Smooth muscle cell (in vitro differentiated cells): ENCODE measurements at regions not wholly inside any gene's neighbourhood (a gene's known extent, or its start where the extent isn't known, plus 50 kb on each side); places are given as distances from the start of the nearest gene placed in this dataset.
A peak's percentile ranks its signal among the peaks of the same experiment; 100 is the strongest.

ENCODE experiments used
- DNase-seq: peaks from one replicate; lab custom pipeline; 2025; ENCODE audit not compliant: unreplicated experiment; lab: John Stamatoyannopoulos, UW
- H2AFZ ChIP-seq: fragments of 200-600 bp; sonication (generic); 2 replicates; pipeline ENCODE4 v1.6.0; 2016; ENCODE audit warnings: antibody characterized with exemption, low read depth, mild to moderate bottlenecking
- H3F3A ChIP-seq: fragments of 200-600 bp; sonication (generic); 2 replicates; pipeline ENCODE4 v1.6.0; 2017; ENCODE audit warnings: antibody characterized with exemption, low read depth
- H3K27ac ChIP-seq: fragments of 200-600 bp; sonication (generic); 2 replicates; pipeline ENCODE4 v1.5.1; 2016; ENCODE audit warnings: low read depth, mild to moderate bottlenecking
- H3K27me3 ChIP-seq: fragments of 200-600 bp; sonication (generic); 2 replicates; pipeline ENCODE4 v1.6.1; 2016; ENCODE audit warnings: low read depth, mild to moderate bottlenecking
- H3K36me3 ChIP-seq: fragments of 200-600 bp; sonication (generic); 2 replicates; pipeline ENCODE4 v1.5.1; 2016; ENCODE audit warnings: low read depth
- H3K4me1 ChIP-seq: fragments of 200-600 bp; sonication (generic); 2 replicates; pipeline ENCODE4 v1.5.1; 2016; ENCODE audit warnings: low read depth
- H3K4me2 ChIP-seq: fragments of 200-600 bp; sonication (generic); 2 replicates; pipeline ENCODE4 v1.6.0; 2016; ENCODE audit warnings: mild to moderate bottlenecking
- H3K4me3 ChIP-seq: fragments of 200-600 bp; sonication (generic); 2 replicates; pipeline ENCODE4 v1.5.1; 2016; ENCODE audit warnings: mild to moderate bottlenecking
- H3K79me2 ChIP-seq: fragments of 200-600 bp; sonication (generic); 2 replicates; pipeline ENCODE4 v1.6.0; 2016; ENCODE audit warnings: low read depth, mild to moderate bottlenecking
- H3K9ac ChIP-seq: fragments of 200-600 bp; sonication (generic); 2 replicates; pipeline ENCODE4 v1.6.0; 2016; ENCODE audit warnings: low read depth
- H3K9me3 ChIP-seq: fragments of 200-600 bp; sonication (generic); replicated peaks from 2 replicates; pipeline ENCODE4 v1.5.1; 2016; ENCODE audit warnings: low read depth
- H4K20me1 ChIP-seq: fragments of 200-600 bp; sonication (generic); 2 replicates; pipeline ENCODE4 v1.6.0; 2016; ENCODE audit warnings: low read depth
- WGBS: methylation state at CpG from one replicate; pipeline ENCODE4 v1.1.7; 2016; ENCODE audit warnings: low lambda C conversion rate; 5-methylcytosine and 5-hydroxymethylcytosine counted together
- TF ChIP-seq, protein P1 (sequence below): fragments of 200-600 bp; sonication (generic); IDR thresholded peaks from 2 replicates; pipeline ENCODE4 v1.5.1; 2017; ENCODE audit warnings: borderline replicate concordance, mild to moderate bottlenecking, antibody characterized with exemption; ENCODE audit not compliant: insufficient read depth, poor library complexity, severe bottlenecking

DNA sequence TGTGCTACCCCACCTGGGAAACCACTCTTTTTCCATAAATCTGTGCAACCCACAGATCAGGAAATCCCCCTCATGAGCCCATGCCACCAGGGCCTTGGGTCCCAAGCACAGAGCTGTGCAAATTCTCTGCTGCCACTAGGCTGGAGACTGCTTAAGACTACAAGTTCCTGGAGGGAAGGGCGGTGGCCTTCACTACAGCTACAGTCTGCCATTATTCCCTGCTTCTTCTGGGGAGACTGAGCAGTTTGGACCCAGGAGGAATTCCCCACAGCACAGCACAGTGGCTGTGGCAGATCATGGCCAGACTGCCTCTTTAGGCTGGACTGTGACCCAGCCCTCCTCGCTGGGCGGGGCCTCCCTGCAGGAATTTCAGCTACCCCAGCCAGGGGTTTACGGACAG, 89.7 kb upstream of the GRB10 start:
- H3K36me3 ChIP-seq = no peaks in the 10 kb centered on the region

DNA sequence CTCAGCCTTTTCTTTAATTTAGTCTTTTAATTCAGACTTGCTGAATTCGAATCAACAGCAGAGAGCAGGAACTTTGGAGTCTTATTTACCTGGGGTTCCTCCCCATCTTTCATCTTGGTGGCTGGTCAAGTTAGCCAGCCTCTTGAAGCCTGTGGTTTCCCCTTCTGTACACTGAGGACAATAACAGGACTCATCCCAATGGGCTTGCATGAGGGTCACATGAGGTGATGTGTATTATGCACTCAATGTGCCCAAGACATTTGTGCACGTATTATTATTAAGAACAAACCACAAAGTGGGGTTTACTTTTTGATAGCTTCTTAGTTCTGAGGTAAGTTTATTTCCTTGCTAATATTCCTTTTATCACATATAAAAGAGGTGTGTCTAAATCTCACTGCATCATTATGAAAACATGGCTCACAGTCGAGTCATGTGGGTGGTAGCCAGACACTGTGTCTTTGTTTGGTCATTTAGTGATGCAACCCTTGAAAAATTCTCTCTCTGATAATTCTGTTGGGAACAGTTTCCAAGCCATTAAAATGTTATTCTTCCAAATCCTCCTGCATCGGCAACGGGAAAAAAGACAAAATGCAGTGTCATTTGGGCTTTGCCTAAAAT, 86.5 kb upstream of the GRB10 start:
- Histone ChIP-seq H4K20me1 (no peaks in the 10 kb centered on the region), H3F3A (no peaks in the 10 kb centered on the region), H3K4me1 (peaks cover 12% of the 10 kb centered on the region), H3K9me3 (no peaks in the 10 kb centered on the region), H3K36me3 (no peaks in the 10 kb centered on the region), H2AFZ (no peak overlapping the region), H3K9ac (peak overlapping the region; percentile 40), H3K4me3 (no peak overlapping the region), H3K4me2 (peak overlapping the region; percentile 71), H3K27ac (peak overlapping the region; percentile 76), H3K79me2 (no peaks in the 10 kb centered on the region), H3K27me3 (no peaks in the 10 kb centered on the region)
- 35% methylated on average over 5 of the region's 5 CpGs for WGBS
- TF ChIP-seq, protein P1, sequence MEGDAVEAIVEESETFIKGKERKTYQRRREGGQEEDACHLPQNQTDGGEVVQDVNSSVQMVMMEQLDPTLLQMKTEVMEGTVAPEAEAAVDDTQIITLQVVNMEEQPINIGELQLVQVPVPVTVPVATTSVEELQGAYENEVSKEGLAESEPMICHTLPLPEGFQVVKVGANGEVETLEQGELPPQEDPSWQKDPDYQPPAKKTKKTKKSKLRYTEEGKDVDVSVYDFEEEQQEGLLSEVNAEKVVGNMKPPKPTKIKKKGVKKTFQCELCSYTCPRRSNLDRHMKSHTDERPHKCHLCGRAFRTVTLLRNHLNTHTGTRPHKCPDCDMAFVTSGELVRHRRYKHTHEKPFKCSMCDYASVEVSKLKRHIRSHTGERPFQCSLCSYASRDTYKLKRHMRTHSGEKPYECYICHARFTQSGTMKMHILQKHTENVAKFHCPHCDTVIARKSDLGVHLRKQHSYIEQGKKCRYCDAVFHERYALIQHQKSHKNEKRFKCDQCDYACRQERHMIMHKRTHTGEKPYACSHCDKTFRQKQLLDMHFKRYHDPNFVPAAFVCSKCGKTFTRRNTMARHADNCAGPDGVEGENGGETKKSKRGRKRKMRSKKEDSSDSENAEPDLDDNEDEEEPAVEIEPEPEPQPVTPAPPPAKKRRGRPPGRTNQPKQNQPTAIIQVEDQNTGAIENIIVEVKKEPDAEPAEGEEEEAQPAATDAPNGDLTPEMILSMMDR = no peak
- no peak for DNase-seq

More for the DNA sequence above, 89.7 kb upstream of the GRB10 start:
- Histone ChIP-seq H4K20me1 (no peaks in the 10 kb centered on the region), H3F3A (no peaks in the 10 kb centered on the region), H3K4me3 (no peak overlapping the region), H3K9me3 (no peaks in the 10 kb centered on the region), H3K27ac (no peak overlapping the region), H3K4me1 (peaks cover 7% of the 10 kb centered on the region), H3K9ac (no peak overlapping the region), H2AFZ (no peak overlapping the region), H3K4me2 (no peak overlapping the region), H3K27me3 (no peaks in the 10 kb centered on the region), H3K79me2 (no peaks in the 10 kb centered on the region)
- TF ChIP-seq, protein P1 = no peak
- 93% methylated on average over 4 of the region's 4 CpGs for WGBS
- no peak for DNase-seq

DNA sequence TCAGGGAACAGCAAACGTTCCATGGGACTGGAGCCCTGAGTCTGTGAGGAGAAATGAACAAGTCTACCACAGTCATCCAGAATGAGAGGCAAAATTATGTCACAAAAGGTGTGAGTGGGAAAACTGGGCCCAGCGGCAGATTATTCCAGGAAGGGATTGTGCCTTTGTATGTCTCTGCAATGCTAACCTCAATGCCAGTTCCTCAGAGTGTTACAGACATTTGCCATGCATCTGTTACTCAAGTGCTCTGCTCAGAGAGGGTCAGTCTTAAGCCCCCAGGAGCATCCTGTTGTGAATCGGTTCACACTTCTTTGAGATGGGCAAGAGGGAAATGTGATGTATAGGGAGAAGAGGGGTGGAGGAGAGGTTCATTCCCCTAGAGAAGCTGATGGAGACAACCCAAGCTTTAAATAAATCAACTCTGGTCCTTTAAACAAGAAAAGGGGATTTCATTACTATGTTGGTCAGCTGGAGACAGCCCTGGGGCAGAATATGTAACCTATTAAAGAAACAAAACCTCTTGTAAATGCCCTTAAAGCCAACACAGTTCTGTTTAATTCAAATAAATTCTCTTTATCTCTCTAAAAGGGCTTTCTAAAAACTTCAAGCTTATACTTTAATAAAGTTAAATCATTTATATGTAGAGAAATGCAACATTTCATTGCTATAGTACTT, 85.9 kb upstream of the GRB10 start:
- H2AFZ ChIP-seq = peak overlapping the region; percentile 50

More for the DNA sequence above, 85.9 kb upstream of the GRB10 start:
- no peaks in the 10 kb centered on the region for H3K27me3 ChIP-seq
- no peak for DNase-seq
- H3K9me3 ChIP-seq = no peaks in the 10 kb centered on the region
- no peaks in the 10 kb centered on the region for H3K36me3 ChIP-seq
- no peaks in the 10 kb centered on the region for H3K79me2 ChIP-seq
- H3K4me1 ChIP-seq = peaks cover 12% of the 10 kb centered on the region
- no peaks in the 10 kb centered on the region for H4K20me1 ChIP-seq
- TF ChIP-seq, protein P1 = no peak
- H3K9ac ChIP-seq = peak overlapping the region; percentile 40
- H3K4me3 ChIP-seq = no peak overlapping the region
- peak overlapping the region; percentile 63 for H3K27ac ChIP-seq
- H3K4me2 ChIP-seq = peak overlapping the region; percentile 19
- WGBS = 49% methylated on average over 3 of the region's 3 CpGs
- no peaks in the 10 kb centered on the region for H3F3A ChIP-seq
